ENCODE measurements at regions not wholly inside any gene's neighbourhood (a gene's known extent, or its start where the extent isn't known, plus 50 kb on each side); places are given as distances from the start of the nearest gene placed in this dataset.

- H3K36me3 Mint-ChIP-seq, result no peaks in the 10 kb centered on the region
- H3K27ac Mint-ChIP-seq, result no peak overlapping the region
- no peak overlapping the region for H3K4me3 Mint-ChIP-seq
- peaks cover 5% of the 10 kb centered on the region in 2 donors for H3K27me3 Mint-ChIP-seq
- H3K9me3 Mint-ChIP-seq, result no peaks in the 10 kb centered on the region
- no peaks in the 10 kb centered on the region for H3K4me1 Mint-ChIP-seq
- ATAC-seq (replicated peaks) (no peak), DNase-seq (no peak)
These were observed 69.8 kb downstream of the EFNB1 start for GRCh38 chrX:68898598-68898997.

- Mint-ChIP-seq H3K9me3 (no peaks in the 10 kb centered on the region), H3K4me1 (no peaks in the 10 kb centered on the region), H3K27me3 (peaks cover 5 to 8% of the 10 kb centered on the region in 2 donors), H3K4me3 (no peak overlapping the region), H3K36me3 (no peaks in the 10 kb centered on the region), H3K27ac (no peak overlapping the region)
- ATAC-seq (replicated peaks) (no peak), DNase-seq (no peak)
These were observed 68.5 kb downstream of the EFNB1 start for GRCh38 chrX:68897118-68897945.

GRCh38 chrX:68896581-68896980, 67.8 kb downstream of the EFNB1 start:
- Mint-ChIP-seq H3K4me3 (no peak overlapping the region), H3K9me3 (no peaks in the 10 kb centered on the region), H3K36me3 (no peaks in the 10 kb centered on the region), H3K27ac (no peak overlapping the region), H3K4me1 (no peaks in the 10 kb centered on the region), H3K27me3 (peaks cover 5 to 8% of the 10 kb centered on the region in 2 donors)
- DNase-seq (no peak), ATAC-seq (replicated peaks) (no peak)

GRCh38 chrX:68895778-68896177, 67.0 kb downstream of the EFNB1 start:
- Mint-ChIP-seq H3K27ac (no peak overlapping the region), H3K9me3 (no peaks in the 10 kb centered on the region), H3K4me3 (no peak overlapping the region)

GRCh38 chrX:68895341-68895755, 66.5 kb downstream of the EFNB1 start:
- no peak overlapping the region for H3K4me3 Mint-ChIP-seq
- H3K36me3 Mint-ChIP-seq, result no peaks in the 10 kb centered on the region
- no peaks in the 10 kb centered on the region for H3K9me3 Mint-ChIP-seq

More at GRCh38 chrX:68895778-68896177, 67.0 kb downstream of the EFNB1 start:
- ATAC-seq (replicated peaks) (no peak), DNase-seq (no peak)
- H3K4me1 Mint-ChIP-seq, result no peaks in the 10 kb centered on the region
- H3K36me3 Mint-ChIP-seq, result no peaks in the 10 kb centered on the region
- H3K27me3 Mint-ChIP-seq, result peaks cover 5 to 12% of the 10 kb centered on the region in 2 donors

GRCh38 chrX:68894513-68895340, 65.9 kb downstream of the EFNB1 start:
- no peak overlapping the region for H3K27ac Mint-ChIP-seq
- H3K27me3 Mint-ChIP-seq, result peaks cover 5 to 13% of the 10 kb centered on the region in 2 donors

More at GRCh38 chrX:68895341-68895755, 66.5 kb downstream of the EFNB1 start:
- Mint-ChIP-seq H3K27me3 (peaks cover 5 to 13% of the 10 kb centered on the region in 2 donors), H3K27ac (no peak overlapping the region), H3K4me1 (no peaks in the 10 kb centered on the region)
- DNase-seq, result no peak
- peak; percentile 7 to 21 for ATAC-seq (replicated peaks)

GRCh38 chrX:68894142-68894512, 65.3 kb downstream of the EFNB1 start:
- Mint-ChIP-seq H3K27ac (no peak overlapping the region), H3K4me3 (peak overlapping the region; percentile 60 to 77), H3K4me1 (no peaks in the 10 kb centered on the region), H3K27me3 (peaks cover 5 to 13% of the 10 kb centered on the region in 2 donors), H3K9me3 (no peaks in the 10 kb centered on the region), H3K36me3 (no peaks in the 10 kb centered on the region)
- no peak for DNase-seq
- ATAC-seq (replicated peaks), result peak; percentile 28 to 30

More at GRCh38 chrX:68894513-68895340, 65.9 kb downstream of the EFNB1 start:
- Mint-ChIP-seq H3K9me3 (no peaks in the 10 kb centered on the region), H3K4me1 (no peaks in the 10 kb centered on the region), H3K36me3 (no peaks in the 10 kb centered on the region), H3K4me3 (peak overlapping the region; percentile 60 to 77)
- ATAC-seq (replicated peaks), result peak; percentile 76
- DNase-seq, result no peak

GRCh38 chrX:68892651-68893050, 63.8 kb downstream of the EFNB1 start:
- Mint-ChIP-seq H3K9me3 (no peaks in the 10 kb centered on the region), H3K4me3 (no peak overlapping the region), H3K27me3 (peaks cover 5 to 13% of the 10 kb centered on the region in 2 donors), H3K4me1 (no peaks in the 10 kb centered on the region), H3K27ac (no peak overlapping the region), H3K36me3 (no peaks in the 10 kb centered on the region)
- no peak for DNase-seq
- no peak for ATAC-seq (replicated peaks)

- ATAC-seq (replicated peaks), result no peak
- H3K9me3 Mint-ChIP-seq, result no peaks in the 10 kb centered on the region
- no peaks in the 10 kb centered on the region for H3K4me1 Mint-ChIP-seq
- H3K27ac Mint-ChIP-seq, result no peak overlapping the region
- no peaks in the 10 kb centered on the region for H3K36me3 Mint-ChIP-seq
- H3K27me3 Mint-ChIP-seq, result peaks cover 5 to 13% of the 10 kb centered on the region in 2 donors
- no peak overlapping the region for H3K4me3 Mint-ChIP-seq
- no peak for DNase-seq
These were observed 63.3 kb downstream of the EFNB1 start for GRCh38 chrX:68892134-68892533.

Measured in stimulated activated naive B cell treated with anti-CD40 and anti-IgM and Interleukin-4, amounts not matched to agents 10 μg/mL and 1 μg/mL and 100 μg/mL, for 72 hours (primary cell).